ENCODE measurements at regions not wholly inside any gene's neighbourhood (a gene's known extent, or its start where the extent isn't known, plus 50 kb on each side); places are given as distances from the start of the nearest gene placed in this dataset.

DNA sequence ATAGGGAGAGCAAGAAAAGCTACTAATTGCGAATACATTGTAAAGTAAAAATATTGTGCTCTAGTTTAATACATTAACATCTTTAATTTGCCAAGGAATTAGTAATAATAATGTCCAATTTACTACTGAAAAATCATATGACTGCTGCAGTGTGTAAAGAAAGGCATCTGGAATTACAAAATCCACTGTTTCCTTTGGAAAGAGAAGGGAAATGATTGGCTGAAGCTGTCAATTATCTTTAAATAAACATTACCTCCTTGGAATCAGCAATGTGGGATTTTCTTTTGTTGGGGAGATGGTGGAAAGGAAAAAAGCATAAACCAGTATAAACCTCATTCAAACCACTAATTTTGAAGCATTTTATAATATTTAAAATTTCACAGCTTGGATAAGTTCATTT lies 276.0 kb downstream of the MAP2K6 start:
- no peak for TF ChIP-seq EZH2 (IDR thresholded peaks at IDR 0.05; ENCODE audit: insufficient read depth, poor library complexity, severe bottlenecking)
- no peak for TF ChIP-seq EZH2phosphoT487 (IDR thresholded peaks at IDR 0.05; ENCODE audit: insufficient read depth, low read depth)

All from GM23248 (cell line).